ENCODE measurements at regions not wholly inside any gene's neighbourhood (a gene's known extent, or its start where the extent isn't known, plus 50 kb on each side); places are given as distances from the start of the nearest gene placed in this dataset.

DNA sequence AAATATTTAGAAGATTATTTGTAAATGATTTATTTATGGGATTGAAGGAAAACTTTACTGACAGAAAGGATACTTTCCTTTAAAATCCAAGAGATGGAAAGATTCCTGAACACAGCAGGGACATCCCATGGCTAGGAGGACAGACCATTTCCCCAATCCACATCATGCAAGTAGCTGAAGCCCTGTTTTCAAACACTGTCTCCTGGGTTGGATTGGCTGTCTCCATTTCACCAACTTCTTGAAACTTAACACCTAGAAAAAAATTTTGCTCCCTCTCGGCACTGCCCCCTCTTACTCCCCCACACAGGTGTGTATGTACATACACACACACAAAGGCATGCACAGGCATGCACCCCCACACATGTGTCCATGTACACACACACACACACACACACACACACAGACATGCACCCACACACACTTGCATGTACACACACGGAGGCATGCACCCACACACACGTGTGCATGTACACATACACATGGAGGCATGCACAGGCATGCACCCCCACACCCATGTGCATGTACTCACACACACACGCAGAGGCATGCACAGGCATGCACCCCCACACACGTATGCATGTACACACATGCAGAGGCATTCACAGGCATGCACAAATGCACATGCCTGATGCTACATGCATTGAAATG lies 320.0 kb downstream of the CHRM3 start:
- H3K4me3 ChIP-seq, result no peak overlapping the region
- intact Hi-C loops (cut with DNase I), result no loop called here
- no peak overlapping the region for H3K27ac ChIP-seq
- no peak for DNase-seq
- H3K36me3 ChIP-seq, result no peaks in the 10 kb centered on the region
- no peaks in the 10 kb centered on the region for H3K4me1 ChIP-seq
- WGBS (ENCODE audit: insufficient coverage, low coverage, low lambda C conversion rate, missing lambda C conversion rate), result 88% methylated on average over 4 of the region's 5 CpGs
- no peaks in the 10 kb centered on the region for H3K27me3 ChIP-seq
- TF ChIP-seq POLR2A (IDR thresholded peaks at IDR 0.05), result no peak
- TF ChIP-seq, protein P1, sequence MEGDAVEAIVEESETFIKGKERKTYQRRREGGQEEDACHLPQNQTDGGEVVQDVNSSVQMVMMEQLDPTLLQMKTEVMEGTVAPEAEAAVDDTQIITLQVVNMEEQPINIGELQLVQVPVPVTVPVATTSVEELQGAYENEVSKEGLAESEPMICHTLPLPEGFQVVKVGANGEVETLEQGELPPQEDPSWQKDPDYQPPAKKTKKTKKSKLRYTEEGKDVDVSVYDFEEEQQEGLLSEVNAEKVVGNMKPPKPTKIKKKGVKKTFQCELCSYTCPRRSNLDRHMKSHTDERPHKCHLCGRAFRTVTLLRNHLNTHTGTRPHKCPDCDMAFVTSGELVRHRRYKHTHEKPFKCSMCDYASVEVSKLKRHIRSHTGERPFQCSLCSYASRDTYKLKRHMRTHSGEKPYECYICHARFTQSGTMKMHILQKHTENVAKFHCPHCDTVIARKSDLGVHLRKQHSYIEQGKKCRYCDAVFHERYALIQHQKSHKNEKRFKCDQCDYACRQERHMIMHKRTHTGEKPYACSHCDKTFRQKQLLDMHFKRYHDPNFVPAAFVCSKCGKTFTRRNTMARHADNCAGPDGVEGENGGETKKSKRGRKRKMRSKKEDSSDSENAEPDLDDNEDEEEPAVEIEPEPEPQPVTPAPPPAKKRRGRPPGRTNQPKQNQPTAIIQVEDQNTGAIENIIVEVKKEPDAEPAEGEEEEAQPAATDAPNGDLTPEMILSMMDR (IDR thresholded peaks at IDR 0.05), result no peak
- ATAC-seq, result no peak
- no peaks in the 10 kb centered on the region for H3K9me3 ChIP-seq

DNA sequence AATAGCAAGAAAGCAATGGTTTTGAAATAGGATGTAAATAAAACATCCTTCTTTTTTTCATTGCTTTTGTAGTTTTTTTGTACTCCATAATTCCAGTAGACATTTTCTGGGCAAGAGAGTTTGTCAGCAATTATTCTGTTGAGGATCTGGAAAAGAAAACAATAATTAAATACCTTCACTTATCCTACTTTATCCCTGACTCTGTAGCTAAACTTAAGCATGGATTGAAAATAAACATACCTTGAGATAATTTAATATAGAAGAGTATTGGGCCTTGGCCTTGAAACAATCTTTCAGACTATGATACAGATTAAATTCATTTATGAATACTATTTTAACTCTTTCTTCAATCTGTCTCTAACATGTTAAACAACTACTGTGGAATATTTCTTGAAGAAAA lies 321.2 kb downstream of the CHRM3 start:
- H3K36me3 ChIP-seq, result no peaks in the 10 kb centered on the region
- intact Hi-C loops (cut with DNase I), result no loop called here

DNA sequence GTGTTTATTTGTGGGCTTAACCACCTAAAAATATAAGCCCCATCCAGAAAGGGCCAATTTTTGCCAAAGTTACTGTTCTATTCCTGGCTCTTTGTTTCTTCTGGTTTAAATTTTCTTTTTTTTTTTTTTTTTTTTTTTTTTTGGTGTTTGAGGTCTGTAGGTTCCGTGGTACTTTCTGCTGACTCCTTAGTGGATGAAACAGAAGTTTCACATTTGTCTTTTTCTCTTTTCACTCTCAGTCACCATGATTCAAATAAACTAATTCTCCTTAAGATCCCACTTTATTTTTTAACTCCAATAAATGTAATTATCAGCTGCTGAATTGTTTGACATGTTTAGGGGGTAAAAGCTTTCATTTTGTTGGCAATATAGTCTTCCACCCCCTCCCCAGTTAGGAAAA lies 322.3 kb downstream of the CHRM3 start:
- no peak overlapping the region for H3K27ac ChIP-seq
- H3K4me1 ChIP-seq, result no peaks in the 10 kb centered on the region
- no peak for ATAC-seq
- no peak for DNase-seq
- no peaks in the 10 kb centered on the region for H3K27me3 ChIP-seq
- 38% methylated on average over 1 of the region's 1 CpG for WGBS (ENCODE audit: insufficient coverage, low coverage, low lambda C conversion rate, missing lambda C conversion rate)
- TF ChIP-seq, protein P1 (IDR thresholded peaks at IDR 0.05), result no peak
- no peak for TF ChIP-seq POLR2A (IDR thresholded peaks at IDR 0.05)
- intact Hi-C loops (cut with DNase I), result no loop called here
- no peaks in the 10 kb centered on the region for H3K36me3 ChIP-seq
- no peaks in the 10 kb centered on the region for H3K9me3 ChIP-seq
- no peak overlapping the region for H3K4me3 ChIP-seq

More for the DNA sequence above, 321.2 kb downstream of the CHRM3 start:
- Histone ChIP-seq H3K4me1 (no peaks in the 10 kb centered on the region), H3K27ac (no peak overlapping the region), H3K9me3 (no peaks in the 10 kb centered on the region), H3K4me3 (no peak overlapping the region), H3K27me3 (no peaks in the 10 kb centered on the region)
- DNase-seq (no peak), ATAC-seq (no peak)
- no peak for TF ChIP-seq POLR2A (IDR thresholded peaks at IDR 0.05)
- TF ChIP-seq, protein P1 (IDR thresholded peaks at IDR 0.05), result no peak

DNA sequence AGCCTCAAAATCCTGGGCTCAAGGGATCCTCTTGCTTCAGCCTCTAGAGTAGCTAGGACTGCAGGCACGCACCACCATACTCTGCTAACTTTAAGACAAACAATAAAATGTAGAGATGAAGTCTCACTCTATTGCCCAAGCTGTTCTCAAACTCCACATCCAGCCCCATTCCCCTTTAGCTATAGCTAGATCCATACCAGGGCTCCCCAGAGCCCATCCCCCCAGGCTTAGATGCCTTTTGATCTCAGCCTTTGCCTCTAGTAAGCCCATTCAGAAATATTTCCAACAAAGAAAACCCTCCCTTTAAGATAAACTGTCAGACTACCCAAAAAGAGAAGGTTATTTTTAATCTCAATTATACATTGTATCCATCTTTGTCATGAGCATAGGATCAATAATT lies 325.4 kb downstream of the CHRM3 start:
- no peaks in the 10 kb centered on the region for H3K9me3 ChIP-seq
- ATAC-seq (no peak), DNase-seq (no peak)
- H3K27ac ChIP-seq, result no peak overlapping the region
- TF ChIP-seq, protein P1 (IDR thresholded peaks at IDR 0.05), result no peak
- TF ChIP-seq POLR2A (IDR thresholded peaks at IDR 0.05), result no peak
- H3K27me3 ChIP-seq, result no peaks in the 10 kb centered on the region
- H3K36me3 ChIP-seq, result no peaks in the 10 kb centered on the region
- intact Hi-C loops (cut with DNase I), result no loop called here
- WGBS (ENCODE audit: insufficient coverage, low coverage, low lambda C conversion rate, missing lambda C conversion rate), result 100% methylated on average over 1 of the region's 1 CpG
- H3K4me1 ChIP-seq, result no peaks in the 10 kb centered on the region
- no peak overlapping the region for H3K4me3 ChIP-seq

Data from right lobe of liver (tissue), 6 donors.